MM.1S (cell line): ENCODE measurements at regions not wholly inside any gene's neighbourhood (a gene's known extent, or its start where the extent isn't known, plus 50 kb on each side); places are given as distances from the start of the nearest gene placed in this dataset.

Source experiments
- EZH2 ChIP-seq: fragments of 300-600 bp; sonication (generic); optimal IDR thresholded peaks from 2 replicates; pipeline ENCODE3; 2017; ENCODE audit warnings: low read depth, mild to moderate bottlenecking, antibody characterized with exemption, low read length, mixed read lengths
- TF ChIP-seq, protein P1 (sequence below): fragments of 300-600 bp; sonication (generic); IDR thresholded peaks from 2 replicates; pipeline ENCODE4 v1.5.1; 2016; ENCODE audit warnings: antibody characterized with exemption, low read length, mixed read lengths

DNA sequence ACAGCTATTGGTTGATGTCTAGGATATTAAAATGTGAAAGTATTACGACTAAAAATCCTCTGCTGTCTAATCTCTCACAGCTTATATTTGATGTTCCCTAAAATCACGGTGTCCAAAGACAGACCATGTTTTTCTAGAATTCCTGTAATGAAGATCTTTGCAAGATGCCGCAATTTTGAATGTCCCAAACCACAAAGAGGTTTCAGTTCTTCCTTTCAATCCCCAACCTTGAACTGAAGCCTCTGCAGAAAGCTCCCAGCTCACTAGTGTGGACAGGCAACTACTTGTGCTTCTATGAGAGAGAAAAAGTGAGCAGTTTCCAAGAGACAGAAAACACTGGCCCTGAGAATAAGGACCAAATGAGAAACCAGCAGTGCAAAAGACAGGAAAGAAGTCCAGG lies 370.1 kb downstream of the FOXA2 start:
- TF ChIP-seq, protein P1, sequence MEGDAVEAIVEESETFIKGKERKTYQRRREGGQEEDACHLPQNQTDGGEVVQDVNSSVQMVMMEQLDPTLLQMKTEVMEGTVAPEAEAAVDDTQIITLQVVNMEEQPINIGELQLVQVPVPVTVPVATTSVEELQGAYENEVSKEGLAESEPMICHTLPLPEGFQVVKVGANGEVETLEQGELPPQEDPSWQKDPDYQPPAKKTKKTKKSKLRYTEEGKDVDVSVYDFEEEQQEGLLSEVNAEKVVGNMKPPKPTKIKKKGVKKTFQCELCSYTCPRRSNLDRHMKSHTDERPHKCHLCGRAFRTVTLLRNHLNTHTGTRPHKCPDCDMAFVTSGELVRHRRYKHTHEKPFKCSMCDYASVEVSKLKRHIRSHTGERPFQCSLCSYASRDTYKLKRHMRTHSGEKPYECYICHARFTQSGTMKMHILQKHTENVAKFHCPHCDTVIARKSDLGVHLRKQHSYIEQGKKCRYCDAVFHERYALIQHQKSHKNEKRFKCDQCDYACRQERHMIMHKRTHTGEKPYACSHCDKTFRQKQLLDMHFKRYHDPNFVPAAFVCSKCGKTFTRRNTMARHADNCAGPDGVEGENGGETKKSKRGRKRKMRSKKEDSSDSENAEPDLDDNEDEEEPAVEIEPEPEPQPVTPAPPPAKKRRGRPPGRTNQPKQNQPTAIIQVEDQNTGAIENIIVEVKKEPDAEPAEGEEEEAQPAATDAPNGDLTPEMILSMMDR, result no peak
- no peak for TF ChIP-seq EZH2
